WTC11 (cell line): ENCODE measurements at regions not wholly inside any gene's neighbourhood (a gene's known extent, or its start where the extent isn't known, plus 50 kb on each side); places are given as distances from the start of the nearest gene placed in this dataset.

Experiments used
- ATAC-seq: fragments of 200-7000 bp; cut with Tn5 transposase; 2 replicates; pipeline ENCODE4 v1.10.0; 2021; ENCODE audit warnings: mild to moderate bottlenecking, moderate library complexity
- CTCF ChIA-PET: fragments of 300-600 bp; sonication (Branson Sonifier 250); formaldehyde crosslinking; loops from one replicate; lab custom pipeline; 2021; ENCODE audit warnings: antibody characterized with exemption; lab: Charles Lee
- POLR2A ChIA-PET: fragments of 350-600 bp; sonication (Branson Sonifier 250); formaldehyde crosslinking; loops from one replicate; lab custom pipeline; 2021; ENCODE audit warnings: antibody characterized with exemption; lab: Charles Lee
- DNase-seq: peaks from one replicate; pipeline ENCODE4 v3.0.0; 2021; ENCODE audit warnings: low spot score
- H3K27ac Mint-ChIP-seq: 2 replicates; pipeline ENCODE4 v1.8.0; 2021; ENCODE audit warnings: mixed read lengths
- H3K27me3 Mint-ChIP-seq: 2 replicates; pipeline ENCODE4 v1.8.0; 2021; ENCODE audit warnings: low read depth, mild to moderate bottlenecking, moderate library complexity, mixed read lengths
- H3K36me3 Mint-ChIP-seq: 2 replicates; pipeline ENCODE4 v1.8.0; 2021; ENCODE audit warnings: mixed read lengths
- H3K4me1 Mint-ChIP-seq: 2 replicates; pipeline ENCODE4 v1.8.0; 2022; ENCODE audit warnings: mixed read lengths
- H3K4me3 Mint-ChIP-seq: 2 replicates; pipeline ENCODE4 v1.8.0; 2021; ENCODE audit warnings: mild to moderate bottlenecking, moderate library complexity, mixed read lengths
- H3K9me3 Mint-ChIP-seq: 2 replicates; pipeline ENCODE4 v1.8.0; 2021; ENCODE audit warnings: mixed read lengths
- AFF4 ChIP-seq: sonication (generic); formaldehyde crosslinking; IDR thresholded peaks from 2 replicates; pipeline ENCODE4 v1.8.1; 2023; ENCODE audit warnings: mild to moderate bottlenecking, missing genetic modification reagents, borderline replicate concordance
- CREB1 ChIP-seq: sonication (generic); formaldehyde crosslinking; IDR thresholded peaks from 2 replicates; pipeline ENCODE4 v1.8.0; 2023; ENCODE audit warnings: mild to moderate bottlenecking, missing genetic modification reagents
- EMX1 ChIP-seq: fragments of 250-450 bp; sonication (Bioruptor Pico); IDR thresholded peaks from 2 replicates; pipeline ENCODE4 v1.8.0; 2021; ENCODE audit warnings: mild to moderate bottlenecking
- FOXJ3 ChIP-seq: sonication (generic); formaldehyde crosslinking; IDR thresholded peaks from 2 replicates; pipeline ENCODE4 v1.9.0; 2021; ENCODE audit warnings: missing genetic modification reagents, mild to moderate bottlenecking, borderline replicate concordance
- IRF2 ChIP-seq: sonication (generic); formaldehyde crosslinking; IDR thresholded peaks from 2 replicates; pipeline ENCODE4 v1.8.0; 2022; ENCODE audit warnings: low read depth, missing genetic modification reagents, borderline replicate concordance
- RORB ChIP-seq: fragments of 250-450 bp; sonication (Bioruptor Pico); IDR thresholded peaks from 2 replicates; pipeline ENCODE4 v1.9.0; 2021; ENCODE audit warnings: mild to moderate bottlenecking
- SP1 ChIP-seq: sonication (generic); formaldehyde crosslinking; conservative IDR thresholded peaks from 2 replicates; pipeline ENCODE4 v1.8.1; 2022; ENCODE audit warnings: missing genetic modification reagents
- TCF7 ChIP-seq: sonication (generic); formaldehyde crosslinking; IDR thresholded peaks from 2 replicates; pipeline ENCODE4 v1.8.0; 2022; ENCODE audit warnings: mild to moderate bottlenecking, low read depth, missing genetic modification reagents, moderate library complexity
- USF2 ChIP-seq: sonication (generic); formaldehyde crosslinking; IDR thresholded peaks from 2 replicates; pipeline ENCODE4 v1.8.1; 2023; ENCODE audit warnings: mild to moderate bottlenecking, missing genetic modification reagents, moderate library complexity
- ZBTB21 ChIP-seq: sonication (generic); formaldehyde crosslinking; IDR thresholded peaks from 2 replicates; pipeline ENCODE4 v1.8.1; 2023; ENCODE audit warnings: mild to moderate bottlenecking, missing genetic modification reagents, borderline replicate concordance
- ZNF138 ChIP-seq: sonication (generic); formaldehyde crosslinking; conservative IDR thresholded peaks from 2 replicates; pipeline ENCODE4 v1.8.1; 2022; ENCODE audit warnings: mild to moderate bottlenecking, moderate library complexity, missing genetic modification reagents
- ZNF219 ChIP-seq: sonication (generic); formaldehyde crosslinking; IDR thresholded peaks from 2 replicates; pipeline ENCODE4 v1.8.0; 2023; ENCODE audit warnings: missing genetic modification reagents, mild to moderate bottlenecking, borderline replicate concordance
- ZNF671 ChIP-seq: fragments of 250-450 bp; sonication (Bioruptor Pico); IDR thresholded peaks from 2 replicates; pipeline ENCODE4 v1.8.0; 2021; ENCODE audit warnings: mild to moderate bottlenecking
- ZSCAN18 ChIP-seq: fragments of 250-450 bp; sonication (Bioruptor Pico); IDR thresholded peaks from 2 replicates; pipeline ENCODE4 v2.1.2; 2022; ENCODE audit warnings: mild to moderate bottlenecking, moderate library complexity
- TF ChIP-seq, protein P1 (sequence below): sonication (generic); formaldehyde crosslinking; IDR thresholded peaks from 2 replicates; pipeline ENCODE4 v1.8.1; 2023; ENCODE audit warnings: mild to moderate bottlenecking, missing genetic modification reagents
- TF ChIP-seq, protein P2 (sequence below): sonication (generic); formaldehyde crosslinking; conservative IDR thresholded peaks from 2 replicates; pipeline ENCODE4 v1.8.1; 2022; ENCODE audit warnings: mild to moderate bottlenecking, missing genetic modification reagents
- TF ChIP-seq, protein P3 (sequence below): sonication (generic); formaldehyde crosslinking; IDR thresholded peaks from 2 replicates; pipeline ENCODE4 v1.8.0; 2023; ENCODE audit warnings: missing genetic modification reagents
- TF ChIP-seq, protein P4 (sequence below): fragments of 250-450 bp; sonication (Bioruptor Pico); IDR thresholded peaks from 2 replicates; pipeline ENCODE4 v1.9.0; 2021; ENCODE audit warnings: mild to moderate bottlenecking

DNA sequence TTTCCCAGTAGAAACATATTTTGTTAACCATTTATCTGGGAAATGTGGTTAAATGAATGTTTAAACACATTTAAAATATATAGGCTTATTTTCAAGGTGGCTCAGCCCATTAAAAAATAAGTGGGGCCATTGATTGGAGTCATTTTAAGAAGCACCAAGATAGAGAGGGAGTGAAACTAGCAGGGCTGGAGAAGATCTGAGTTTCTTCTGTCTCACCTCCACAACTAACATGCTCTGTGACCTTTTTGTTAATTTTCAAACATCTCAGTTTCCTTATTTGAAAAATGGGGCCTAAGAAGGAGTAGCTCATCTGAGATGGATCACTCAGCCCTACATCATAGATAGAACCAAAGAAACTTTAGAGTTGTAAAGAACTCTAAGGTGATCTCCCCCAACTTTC, 254.8 kb downstream of the KCNS3 start (continued):
- TF ChIP-seq AFF4 (CRISPR knock-in tag), result no peak

DNA sequence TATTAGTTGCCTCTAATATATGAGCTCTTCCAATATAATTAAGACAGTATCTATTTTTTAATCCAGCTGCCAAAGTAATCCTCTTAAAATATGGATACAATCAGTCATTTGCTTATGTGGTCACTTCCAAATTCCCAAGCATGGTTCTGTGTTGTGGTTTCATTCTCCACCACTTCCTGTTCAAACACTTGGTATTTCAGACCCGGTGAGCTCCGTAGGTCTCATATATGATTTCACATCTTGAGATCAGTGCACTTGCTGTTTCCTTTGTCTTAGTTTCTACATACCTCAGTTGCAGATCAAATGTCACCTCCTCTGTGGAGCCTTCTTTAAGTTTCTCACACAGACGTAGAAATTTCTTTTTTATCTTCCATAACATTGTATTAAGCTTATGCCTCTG, 254.2 kb downstream of the KCNS3 start:
- no peaks in the 10 kb centered on the region for H3K36me3 Mint-ChIP-seq
- CTCF ChIA-PET, result interaction anchor here (1.4 kb wide), 1 partner anchor 18 kb away, joined by 4 read pairs; no protein-coding TSS in a partner anchor
- H3K9me3 Mint-ChIP-seq, result no peaks in the 10 kb centered on the region
- no peak overlapping the region for H3K27ac Mint-ChIP-seq
- H3K4me3 Mint-ChIP-seq, result no peak overlapping the region
- DNase-seq, result no peak
- TF ChIP-seq, protein P1, sequence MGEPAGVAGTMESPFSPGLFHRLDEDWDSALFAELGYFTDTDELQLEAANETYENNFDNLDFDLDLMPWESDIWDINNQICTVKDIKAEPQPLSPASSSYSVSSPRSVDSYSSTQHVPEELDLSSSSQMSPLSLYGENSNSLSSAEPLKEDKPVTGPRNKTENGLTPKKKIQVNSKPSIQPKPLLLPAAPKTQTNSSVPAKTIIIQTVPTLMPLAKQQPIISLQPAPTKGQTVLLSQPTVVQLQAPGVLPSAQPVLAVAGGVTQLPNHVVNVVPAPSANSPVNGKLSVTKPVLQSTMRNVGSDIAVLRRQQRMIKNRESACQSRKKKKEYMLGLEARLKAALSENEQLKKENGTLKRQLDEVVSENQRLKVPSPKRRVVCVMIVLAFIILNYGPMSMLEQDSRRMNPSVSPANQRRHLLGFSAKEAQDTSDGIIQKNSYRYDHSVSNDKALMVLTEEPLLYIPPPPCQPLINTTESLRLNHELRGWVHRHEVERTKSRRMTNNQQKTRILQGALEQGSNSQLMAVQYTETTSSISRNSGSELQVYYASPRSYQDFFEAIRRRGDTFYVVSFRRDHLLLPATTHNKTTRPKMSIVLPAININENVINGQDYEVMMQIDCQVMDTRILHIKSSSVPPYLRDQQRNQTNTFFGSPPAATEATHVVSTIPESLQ (CRISPR knock-in tag), result no peak
- TF ChIP-seq FOXJ3 (CRISPR knock-in tag) (no peak), ZBTB21 (CRISPR knock-in tag) (no peak), ZNF138 (CRISPR knock-in tag) (no peak), RORB (CRISPR knock-in tag) (no peak), ZNF219 (no peak), USF2 (no peak), IRF2 (no peak), CREB1 (CRISPR knock-in tag) (no peak)
- TF ChIP-seq, all 79 proteins: peak for 0
- H3K27me3 Mint-ChIP-seq, result no peaks in the 10 kb centered on the region; the same call in 1 of the 2 replicates
- no peaks in the 10 kb centered on the region for H3K4me1 Mint-ChIP-seq
- no peak for ATAC-seq
- POLR2A ChIA-PET, result no interaction called here

- Mint-ChIP-seq H3K27ac (no peak overlapping the region), H3K4me3 (no peak overlapping the region), H3K4me1 (no peaks in the 10 kb centered on the region), H3K9me3 (no peaks in the 10 kb centered on the region), H3K36me3 (no peaks in the 10 kb centered on the region), H3K27me3 (no peaks in the 10 kb centered on the region; the same call in 1 of the 2 replicates)
- DNase-seq (no peak), ATAC-seq (no peak)
- TF ChIP-seq, protein P2, sequence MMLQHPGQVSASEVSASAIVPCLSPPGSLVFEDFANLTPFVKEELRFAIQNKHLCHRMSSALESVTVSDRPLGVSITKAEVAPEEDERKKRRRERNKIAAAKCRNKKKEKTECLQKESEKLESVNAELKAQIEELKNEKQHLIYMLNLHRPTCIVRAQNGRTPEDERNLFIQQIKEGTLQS (CRISPR knock-in tag), result no peak
- TF ChIP-seq ZBTB21 (CRISPR knock-in tag) (no peak), SP1 (CRISPR knock-in tag) (no peak), USF2 (no peak), ZNF219 (no peak), ZNF671 (CRISPR knock-in tag) (no peak), ZSCAN18 (CRISPR knock-in tag) (no peak), TCF7 (CRISPR knock-in tag) (no peak), EMX1 (CRISPR knock-in tag) (no peak)
- TF ChIP-seq, protein P3, sequence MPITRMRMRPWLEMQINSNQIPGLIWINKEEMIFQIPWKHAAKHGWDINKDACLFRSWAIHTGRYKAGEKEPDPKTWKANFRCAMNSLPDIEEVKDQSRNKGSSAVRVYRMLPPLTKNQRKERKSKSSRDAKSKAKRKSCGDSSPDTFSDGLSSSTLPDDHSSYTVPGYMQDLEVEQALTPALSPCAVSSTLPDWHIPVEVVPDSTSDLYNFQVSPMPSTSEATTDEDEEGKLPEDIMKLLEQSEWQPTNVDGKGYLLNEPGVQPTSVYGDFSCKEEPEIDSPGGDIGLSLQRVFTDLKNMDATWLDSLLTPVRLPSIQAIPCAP (CRISPR knock-in tag), result no peak
- TF ChIP-seq, protein P4, sequence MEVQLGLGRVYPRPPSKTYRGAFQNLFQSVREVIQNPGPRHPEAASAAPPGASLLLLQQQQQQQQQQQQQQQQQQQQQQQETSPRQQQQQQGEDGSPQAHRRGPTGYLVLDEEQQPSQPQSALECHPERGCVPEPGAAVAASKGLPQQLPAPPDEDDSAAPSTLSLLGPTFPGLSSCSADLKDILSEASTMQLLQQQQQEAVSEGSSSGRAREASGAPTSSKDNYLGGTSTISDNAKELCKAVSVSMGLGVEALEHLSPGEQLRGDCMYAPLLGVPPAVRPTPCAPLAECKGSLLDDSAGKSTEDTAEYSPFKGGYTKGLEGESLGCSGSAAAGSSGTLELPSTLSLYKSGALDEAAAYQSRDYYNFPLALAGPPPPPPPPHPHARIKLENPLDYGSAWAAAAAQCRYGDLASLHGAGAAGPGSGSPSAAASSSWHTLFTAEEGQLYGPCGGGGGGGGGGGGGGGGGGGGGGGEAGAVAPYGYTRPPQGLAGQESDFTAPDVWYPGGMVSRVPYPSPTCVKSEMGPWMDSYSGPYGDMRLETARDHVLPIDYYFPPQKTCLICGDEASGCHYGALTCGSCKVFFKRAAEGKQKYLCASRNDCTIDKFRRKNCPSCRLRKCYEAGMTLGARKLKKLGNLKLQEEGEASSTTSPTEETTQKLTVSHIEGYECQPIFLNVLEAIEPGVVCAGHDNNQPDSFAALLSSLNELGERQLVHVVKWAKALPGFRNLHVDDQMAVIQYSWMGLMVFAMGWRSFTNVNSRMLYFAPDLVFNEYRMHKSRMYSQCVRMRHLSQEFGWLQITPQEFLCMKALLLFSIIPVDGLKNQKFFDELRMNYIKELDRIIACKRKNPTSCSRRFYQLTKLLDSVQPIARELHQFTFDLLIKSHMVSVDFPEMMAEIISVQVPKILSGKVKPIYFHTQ (CRISPR knock-in tag), result no peak
- POLR2A ChIA-PET, result no interaction called here
- CTCF ChIA-PET, result interaction anchor here (1.0 kb wide), 1 partner anchor 14 kb away, joined by 3 read pairs; no protein-coding TSS in a partner anchor
Measured at GRCh38 chr2:18131761-18132160, 253.3 kb downstream of the KCNS3 start.
